CD14-positive monocyte (primary cell): ENCODE measurements at regions not wholly inside any gene's neighbourhood (a gene's known extent, or its start where the extent isn't known, plus 50 kb on each side); places are given as distances from the start of the nearest gene placed in this dataset.

Source experiments
- DNase-seq, 3 donors: peaks; one replicate each; pipeline ENCODE4 v3.0.0-alpha.2; 2011 to 2022
- H2AFZ ChIP-seq: 2 replicates; pipeline ENCODE4 v1.6.0; 2012; ENCODE audit warnings: mild to moderate bottlenecking, low read depth, low read length, inconsistent platforms; ENCODE audit not compliant: insufficient read depth, poor library complexity, severe bottlenecking
- H3K27ac ChIP-seq, 2 donors: 1 replicate in 1 of 2; 2 replicates in 1 of 2; pipeline ENCODE4 v1.5.1; 2012 to 2013; ENCODE audit warnings: low read length in 2 of 2, control low read depth in 1 of 2, inconsistent platforms in 1 of 2, low read depth in 1 of 2, mild to moderate bottlenecking in 1 of 2
- H3K27me3 ChIP-seq, 2 donors: one replicate each; pipeline versions ENCODE4 v1.6.0 to v1.6.1; 2011 to 2013; ENCODE audit warnings: low read length in 2 of 2; ENCODE audit not compliant: control insufficient read depth in 2 of 2, insufficient read depth in 2 of 2
- H3K36me3 ChIP-seq, 2 donors: replicated peaks in 1 of 2; 1 replicate in 1 of 2; 2 replicates in 1 of 2; pipeline versions ENCODE4 v1.5.1 to v1.6.1; 2012 to 2013; ENCODE audit warnings: low read length in 2 of 2, control low read depth in 1 of 2, inconsistent platforms in 1 of 2, mild to moderate bottlenecking in 1 of 2; ENCODE audit not compliant: insufficient read depth in 2 of 2, control insufficient read depth in 1 of 2
- H3K4me1 ChIP-seq, 2 donors: 1 replicate in 1 of 2; 2 replicates in 1 of 2; pipeline versions ENCODE4 v1.5.1 to v1.6.1; 2012 to 2013; ENCODE audit warnings: low read length in 2 of 2, control low read depth in 1 of 2, inconsistent platforms in 1 of 2, mild to moderate bottlenecking in 1 of 2, moderate library complexity in 1 of 2; ENCODE audit not compliant: insufficient read depth in 2 of 2, control insufficient read depth in 1 of 2
- H3K4me2 ChIP-seq: replicated peaks from 2 replicates; pipeline ENCODE3; 2012; ENCODE audit warnings: low read length, moderate library complexity, mild to moderate bottlenecking; ENCODE audit not compliant: poor library complexity, severe bottlenecking; ENCODE audit errors: extremely low read depth
- H3K4me3 ChIP-seq, 3 experiments: fragments of 200-600 bp in 1 of 3; sonication (generic) in 1 of 3; replicated peaks in 1 of 3; 1 replicate in 2 of 3; 2 replicates in 1 of 3; pipeline ENCODE4 v1.5.1; 2011 to 2013; ENCODE audit warnings: low read length in 3 of 3, mild to moderate bottlenecking in 3 of 3, control low read depth in 2 of 3, low read depth in 2 of 3, inconsistent platforms in 1 of 3, moderate library complexity in 1 of 3
- H3K79me2 ChIP-seq: 2 replicates; pipeline ENCODE4 v1.6.0; 2012; ENCODE audit warnings: mild to moderate bottlenecking, control low read depth, inconsistent platforms, low read length, moderate library complexity; ENCODE audit not compliant: insufficient read depth
- H3K9ac ChIP-seq: 2 replicates; pipeline ENCODE4 v1.6.0; 2017; ENCODE audit warnings: low read length, mild to moderate bottlenecking; ENCODE audit not compliant: insufficient read depth, poor library complexity, severe bottlenecking
- H3K9me3 ChIP-seq, 2 donors: replicated peaks in 1 of 2; 1 replicate in 1 of 2; 2 replicates in 1 of 2; pipeline versions ENCODE4 v1.5.1 to v1.6.1; 2012 to 2013; ENCODE audit warnings: low read length in 2 of 2, control low read depth in 1 of 2; ENCODE audit not compliant: control insufficient read depth in 1 of 2, insufficient read depth in 1 of 2
- H4K20me1 ChIP-seq: 2 replicates; pipeline ENCODE4 v1.6.0; 2012; ENCODE audit warnings: mild to moderate bottlenecking, low read length, control low read depth, moderate library complexity; ENCODE audit not compliant: insufficient read depth
- H3K27ac Mint-ChIP-seq, 7 donors: one replicate each; pipeline ENCODE4 v1.8.0; 2020; ENCODE audit warnings: mild to moderate bottlenecking in 7 of 7, mixed read lengths in 7 of 7, moderate library complexity in 6 of 7, inconsistent platforms in 2 of 7
- H3K27me3 Mint-ChIP-seq, 3 donors: one replicate each; pipeline ENCODE4 v1.8.0; 2021 to 2022; ENCODE audit warnings: low read depth in 3 of 3, mild to moderate bottlenecking in 3 of 3, mixed read lengths in 3 of 3, moderate library complexity in 3 of 3, inconsistent platforms in 1 of 3
- H3K36me3 Mint-ChIP-seq, 2 donors: one replicate each; pipeline ENCODE4 v1.8.0; 2020; ENCODE audit warnings: mixed read lengths in 2 of 2, inconsistent platforms in 1 of 2, mild to moderate bottlenecking in 1 of 2
- H3K4me1 Mint-ChIP-seq: one replicate; pipeline ENCODE4 v1.8.0; 2020; ENCODE audit warnings: mild to moderate bottlenecking, mixed read lengths
- H3K4me3 Mint-ChIP-seq, 2 donors: one replicate each; pipeline ENCODE4 v1.8.0; 2020; ENCODE audit warnings: mild to moderate bottlenecking in 2 of 2, mixed read lengths in 2 of 2, moderate library complexity in 1 of 2
- H3K9me3 Mint-ChIP-seq, 7 donors: one replicate each; pipeline ENCODE4 v1.8.0; 2020 to 2022; ENCODE audit warnings: mixed read lengths in 7 of 7, mild to moderate bottlenecking in 6 of 7, moderate library complexity in 6 of 7, inconsistent platforms in 2 of 7
- CTCF ChIP-seq: fragments of 200-600 bp; IDR thresholded peaks from one replicate; pipeline ENCODE4 v1.8.0; 2022; ENCODE audit warnings: antibody characterized with exemption, mild to moderate bottlenecking
- WGBS: methylation state at CpG from one replicate; pipeline ENCODE4 v1.1.5; 2013; ENCODE audit warnings: missing lambda C conversion rate; ENCODE audit not compliant: insufficient coverage; 5-methylcytosine and 5-hydroxymethylcytosine counted together
- intact Hi-C, 2 donors: fragments of 100-400 bp; cut with micrococcal nuclease; formaldehyde crosslinking; loops; one replicate each; pipeline versions ENCODE4 v1.15.0 to v1.15.1; 2023

DNA sequence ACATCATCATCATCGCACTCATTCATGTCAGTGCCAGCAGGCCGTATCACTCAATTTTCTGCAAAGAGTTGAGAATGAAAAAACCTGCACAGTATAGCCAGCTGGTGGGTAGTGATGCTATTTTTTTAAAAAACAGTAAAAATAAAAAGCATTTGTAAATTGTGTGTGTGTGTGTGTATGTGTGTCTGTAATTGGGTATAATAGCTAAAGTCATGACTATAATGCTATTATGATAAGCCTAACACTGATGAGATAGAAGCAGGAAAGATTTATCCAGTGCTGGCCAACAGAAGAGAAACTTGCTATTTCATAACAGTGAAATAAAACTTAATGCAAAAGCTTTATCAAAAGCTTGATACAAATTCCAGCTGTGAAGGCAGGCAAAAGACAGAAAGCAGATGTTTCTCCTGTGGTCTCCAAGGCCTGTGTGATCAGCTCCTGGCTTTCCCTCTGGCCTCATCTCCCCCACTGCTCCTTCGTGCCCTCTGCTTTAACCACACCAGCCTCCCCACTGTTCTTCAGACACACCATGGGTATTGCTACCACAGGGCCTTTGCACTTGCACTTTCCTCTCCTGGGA, 206.2 kb upstream of the IRX5 start:
- H3K9ac ChIP-seq, result no peak overlapping the region
- DNase-seq, result no peak
- H3K9me3 ChIP-seq, result no peaks in the 10 kb centered on the region
- Mint-ChIP-seq H3K27me3 (peaks cover 0 to 1% (median 0%) of the 10 kb centered on the region in 3 donors), H3K9me3 (peaks cover 0 to 5% (median 0%) of the 10 kb centered on the region in 7 donors), H3K27ac (no peak overlapping the region), H3K36me3 (no peaks in the 10 kb centered on the region), H3K4me3 (no peak overlapping the region), H3K4me1 (no peaks in the 10 kb centered on the region)
- no peak overlapping the region for H3K4me2 ChIP-seq
- H4K20me1 ChIP-seq, result no peaks in the 10 kb centered on the region
- intact Hi-C loops, result no loop called here
- no peak overlapping the region for H2AFZ ChIP-seq
- H3K4me3 ChIP-seq, result no peak overlapping the region
- no peaks in the 10 kb centered on the region for H3K79me2 ChIP-seq
- no peaks in the 10 kb centered on the region for H3K36me3 ChIP-seq
- H3K27ac ChIP-seq, result no peak overlapping the region
- TF ChIP-seq CTCF, result no peak
- no peaks in the 10 kb centered on the region for H3K27me3 ChIP-seq
- WGBS, result 100% methylated on average over 1 of the region's 3 CpGs
- no peaks in the 10 kb centered on the region for H3K4me1 ChIP-seq

DNA sequence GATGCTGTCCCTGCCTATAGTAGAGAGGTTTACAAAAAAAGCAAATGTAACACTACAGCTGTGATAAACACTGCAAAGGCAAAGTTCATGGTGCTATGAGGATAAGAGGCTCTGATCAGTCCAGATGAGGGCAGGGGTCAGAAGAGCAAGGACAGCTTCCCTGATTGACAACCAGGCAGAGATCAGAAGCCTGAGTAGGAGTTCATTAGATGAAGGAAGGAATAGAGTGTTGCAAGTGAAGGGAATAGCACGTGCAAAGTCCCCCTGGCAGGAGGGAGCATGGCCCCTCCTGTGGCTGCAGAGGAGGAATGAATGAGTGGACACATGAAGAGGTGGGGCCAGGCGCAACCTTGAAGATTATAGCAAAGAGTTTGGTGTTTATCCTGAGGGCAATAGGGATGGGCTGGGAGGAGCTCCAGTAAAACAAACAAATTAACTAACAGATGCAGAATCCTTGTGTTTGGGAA, 208.4 kb upstream of the IRX5 start:
- H3K36me3 ChIP-seq, result no peaks in the 10 kb centered on the region
- H3K27ac ChIP-seq, result no peak overlapping the region
- H3K9ac ChIP-seq, result no peak overlapping the region
- intact Hi-C loops, result no loop called here
- no peaks in the 10 kb centered on the region for H4K20me1 ChIP-seq
- no peaks in the 10 kb centered on the region for H3K4me1 ChIP-seq
- H3K27me3 ChIP-seq, result no peaks in the 10 kb centered on the region
- H2AFZ ChIP-seq, result no peak overlapping the region
- no peak overlapping the region for H3K4me3 ChIP-seq
- no peak for TF ChIP-seq CTCF
- Mint-ChIP-seq H3K27me3 (peaks cover 1 to 2% (median 2%) of the 10 kb centered on the region in 3 donors), H3K27ac (peak overlapping the region in 1 of 7 donors; percentile 7), H3K36me3 (no peaks in the 10 kb centered on the region), H3K4me1 (no peaks in the 10 kb centered on the region), H3K9me3 (peaks cover 0 to 6% (median 0%) of the 10 kb centered on the region in 7 donors), H3K4me3 (no peak overlapping the region)
- no peaks in the 10 kb centered on the region for H3K79me2 ChIP-seq
- no peak for DNase-seq
- H3K4me2 ChIP-seq, result no peak overlapping the region
- no peaks in the 10 kb centered on the region for H3K9me3 ChIP-seq
- WGBS, result 40% methylated on average over 1 of the region's 2 CpGs
